ENCODE measurements at regions not wholly inside any gene's neighbourhood (a gene's known extent, or its start where the extent isn't known, plus 50 kb on each side); places are given as distances from the start of the nearest gene placed in this dataset.
"Not testable (repeated sequence)": the region's sequence is repeated elsewhere in the genome, so short reads cannot be mapped to it uniquely, and the experiment has no call there.

DNA sequence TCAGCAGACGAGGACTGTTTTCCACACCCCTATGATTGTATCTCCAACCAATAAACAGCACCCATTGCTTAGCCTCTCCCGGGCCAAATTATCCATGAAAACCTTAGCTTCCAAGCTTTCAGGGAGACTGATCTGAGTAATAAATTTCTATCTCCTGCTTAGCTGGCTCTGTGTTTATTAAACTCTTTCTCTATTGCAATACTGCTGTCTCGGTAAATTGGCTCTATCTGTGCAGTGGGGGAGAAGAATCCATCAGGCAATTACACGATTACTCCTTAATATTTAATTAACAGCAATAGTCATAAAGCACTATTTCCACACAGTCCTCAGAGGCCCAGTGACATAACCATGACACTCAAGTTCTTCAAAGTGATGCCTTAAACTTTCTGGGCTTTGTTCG lies 1122.8 kb downstream of the TYW1 start:
- FAIRE-seq = no peak

DNA sequence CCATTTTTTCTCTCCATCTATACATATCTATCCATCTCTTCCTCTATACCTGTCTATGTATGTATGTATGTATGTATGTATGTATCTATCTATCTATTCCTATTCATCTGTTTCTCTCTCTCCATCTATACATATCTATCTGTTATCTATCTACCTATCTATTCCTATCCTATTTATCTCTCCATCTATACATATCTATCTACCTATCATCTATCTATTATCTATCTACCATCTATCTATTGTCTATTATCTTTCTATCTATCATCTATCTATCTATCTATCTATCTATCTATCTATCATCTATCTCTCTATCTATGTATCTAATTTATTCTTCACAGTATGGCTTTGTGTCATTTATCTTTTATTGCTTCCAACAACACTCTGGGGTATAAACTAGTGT lies 1124.4 kb downstream of the TYW1 start:
- FAIRE-seq = no peak

- FAIRE-seq = no peak
Observed at GRCh38 chr7:68121655-68122054, 1125.0 kb downstream of the TYW1 start.

DNA sequence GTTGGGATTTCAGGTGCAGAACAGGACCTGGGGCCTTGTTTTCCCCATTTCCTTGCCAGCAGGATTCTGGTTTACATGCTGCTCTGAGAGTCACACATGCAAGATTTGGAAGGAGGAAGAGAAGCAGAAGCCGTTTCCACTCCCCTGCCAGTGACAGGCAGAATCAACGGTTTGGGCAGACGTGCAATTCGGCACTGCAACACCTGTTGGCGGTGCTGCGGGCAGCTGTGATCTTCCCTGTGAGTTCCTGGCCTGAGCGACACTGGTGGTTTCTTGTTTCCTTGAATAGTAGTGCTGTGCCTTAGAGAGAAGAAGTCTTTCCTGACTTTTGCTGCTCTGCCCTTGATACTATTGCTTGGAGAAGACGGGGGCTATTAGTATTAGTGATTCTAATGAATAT lies 1126.2 kb downstream of the TYW1 start:
- no peak for FAIRE-seq

GRCh38 chr7:68125168-68125567 lies 1128.5 kb downstream of the TYW1 start:
- no peak for FAIRE-seq

DNA sequence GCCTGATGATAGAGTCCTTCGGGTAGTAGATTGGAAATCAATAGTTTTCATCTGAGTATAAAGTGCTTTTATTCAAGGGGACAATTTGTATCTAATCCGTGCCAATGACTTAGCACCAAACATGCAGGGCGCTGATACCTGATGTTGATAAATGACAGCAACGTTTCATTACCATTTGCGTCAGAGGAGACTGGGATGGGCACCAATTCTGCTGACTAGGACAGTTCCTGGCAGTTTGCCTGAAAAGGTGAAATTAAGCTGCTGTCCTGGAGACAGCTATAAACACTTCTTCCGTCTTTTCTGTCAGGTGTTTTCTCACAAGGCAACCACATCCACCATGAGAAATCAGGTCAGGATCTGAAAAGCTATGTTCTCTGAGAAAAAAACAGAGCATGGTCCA lies 1136.4 kb downstream of the TYW1 start:
- FAIRE-seq = no peak

GRCh38 chr7:68143345-68143744 lies 1146.7 kb downstream of the TYW1 start:
- no peak for FAIRE-seq

DNA sequence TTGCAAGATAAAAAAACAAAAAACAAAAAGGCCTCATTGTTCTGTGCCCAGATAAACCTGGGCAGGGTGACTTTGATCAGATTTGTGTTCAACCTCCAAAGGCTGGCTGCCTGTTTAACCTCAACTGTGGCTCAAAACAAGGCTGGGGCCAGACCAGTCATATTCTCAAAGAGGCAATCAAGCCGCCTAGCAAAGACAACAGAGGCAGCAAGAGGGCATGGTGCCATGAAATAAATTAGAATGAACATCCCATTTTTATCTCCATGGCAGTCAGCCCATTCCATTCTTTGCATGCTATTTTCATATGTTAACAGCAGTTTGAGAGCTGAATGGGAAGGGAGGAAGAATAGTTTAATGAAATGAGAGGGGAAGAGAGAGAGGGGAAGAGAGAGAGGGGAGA lies 1150.3 kb downstream of the TYW1 start:
- FAIRE-seq = no peak

GRCh38 chr7:68147614-68148238 lies 1151.1 kb downstream of the TYW1 start:
- FAIRE-seq = no peak

- FAIRE-seq = no peak
Observed at GRCh38 chr7:68148440-68148839, 1151.8 kb downstream of the TYW1 start.

DNA sequence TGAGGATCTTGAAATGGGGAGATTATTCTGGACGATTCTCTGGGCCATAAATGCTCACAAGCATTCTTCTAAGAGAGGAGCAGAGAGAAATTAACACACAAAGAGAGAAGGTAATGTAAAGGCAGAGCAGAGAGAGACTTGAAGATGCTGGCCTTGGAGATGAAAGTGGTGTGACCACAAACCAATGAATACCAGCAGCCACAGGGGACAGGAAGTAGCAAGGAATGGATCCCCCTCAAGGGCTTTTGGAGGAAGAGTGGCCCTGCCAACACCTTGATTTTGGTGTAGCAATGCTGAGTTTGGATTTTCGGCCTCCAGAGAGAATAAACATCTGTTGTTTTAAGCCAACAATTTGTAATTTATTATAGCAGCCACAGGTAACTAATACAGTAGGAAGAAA lies 1155.6 kb downstream of the TYW1 start:
- no peak for FAIRE-seq

DNA sequence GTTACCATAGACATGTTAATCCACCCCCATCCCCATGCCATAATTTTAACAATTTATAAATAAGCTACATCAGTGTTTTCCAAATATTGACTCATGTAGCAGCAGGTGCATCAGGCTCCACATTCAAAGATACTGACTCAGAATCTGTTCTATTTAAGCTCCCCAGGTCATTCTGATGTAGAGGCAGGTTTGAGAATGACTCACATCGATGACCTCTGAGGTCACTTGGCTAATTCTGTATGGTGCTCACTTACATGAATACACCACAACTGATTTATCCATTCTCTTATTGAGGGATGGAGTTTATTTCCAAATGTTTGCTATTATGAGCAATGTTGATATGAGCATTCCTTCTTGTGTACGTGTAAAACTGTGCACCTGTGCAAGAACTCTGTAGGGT lies 1159.0 kb downstream of the TYW1 start:
- FAIRE-seq = no peak

DNA sequence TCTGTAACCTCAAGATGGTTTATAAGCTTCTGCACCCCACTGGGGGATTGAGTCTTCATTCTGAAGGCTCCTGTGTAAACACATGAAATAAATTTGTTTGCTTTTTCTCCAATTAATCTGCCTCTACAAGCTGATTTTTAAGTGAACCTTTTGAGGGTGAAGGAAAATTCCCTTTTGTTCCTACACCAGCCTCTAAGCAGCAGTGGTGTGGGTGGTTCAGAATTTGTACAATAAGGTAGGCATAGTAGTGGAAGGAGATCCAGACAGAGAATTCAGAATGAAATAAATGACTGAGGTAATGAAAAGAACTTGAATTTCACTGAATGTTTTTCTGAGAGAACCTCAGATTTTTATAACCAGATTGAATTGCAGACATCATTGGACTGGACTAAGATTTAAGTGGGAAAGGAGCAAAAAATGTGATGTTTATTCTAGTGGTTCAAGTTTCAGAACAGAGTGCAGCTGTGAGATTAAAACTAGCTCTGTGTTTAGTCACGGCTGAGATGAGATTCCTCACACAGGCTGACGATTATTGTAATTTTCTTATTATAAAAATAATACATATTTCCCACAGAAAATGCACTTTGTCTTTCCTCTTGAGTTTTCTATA lies 1162.2 kb downstream of the TYW1 start:
- no peak for FAIRE-seq

- FAIRE-seq = no peak
Observed at GRCh38 chr7:68162712-68163111, 1166.1 kb downstream of the TYW1 start.

GRCh38 chr7:68166525-68166924 lies 1169.9 kb downstream of the TYW1 start:
- FAIRE-seq = no peak

- FAIRE-seq = no peak
Observed at GRCh38 chr7:68173513-68173912, 1176.9 kb downstream of the TYW1 start.

- FAIRE-seq = no peak
Observed at GRCh38 chr7:68176974-68177373, 1180.3 kb downstream of the TYW1 start.

DNA sequence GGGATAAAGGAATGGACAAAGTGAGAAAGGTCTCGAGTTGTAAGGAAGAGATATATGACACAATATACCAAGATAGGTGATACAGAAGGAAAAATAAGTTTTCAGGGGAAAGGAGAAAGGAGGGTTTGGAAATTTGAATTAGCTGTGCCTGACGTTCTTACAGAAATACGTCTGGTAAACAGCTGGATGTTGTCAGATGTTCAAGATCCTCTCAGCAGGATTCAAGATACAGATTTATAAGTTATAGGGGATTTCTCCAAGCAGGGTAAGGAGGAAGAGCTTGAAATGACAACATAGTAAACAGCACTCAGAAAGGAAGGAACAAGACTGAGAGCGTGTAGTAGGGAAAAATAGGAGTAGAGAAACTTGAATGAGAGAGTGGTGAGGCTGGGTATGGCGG lies 1184.1 kb downstream of the TYW1 start:
- FAIRE-seq = no peak

GRCh38 chr7:68183176-68183575 lies 1186.5 kb downstream of the TYW1 start:
- FAIRE-seq = no peak

DNA sequence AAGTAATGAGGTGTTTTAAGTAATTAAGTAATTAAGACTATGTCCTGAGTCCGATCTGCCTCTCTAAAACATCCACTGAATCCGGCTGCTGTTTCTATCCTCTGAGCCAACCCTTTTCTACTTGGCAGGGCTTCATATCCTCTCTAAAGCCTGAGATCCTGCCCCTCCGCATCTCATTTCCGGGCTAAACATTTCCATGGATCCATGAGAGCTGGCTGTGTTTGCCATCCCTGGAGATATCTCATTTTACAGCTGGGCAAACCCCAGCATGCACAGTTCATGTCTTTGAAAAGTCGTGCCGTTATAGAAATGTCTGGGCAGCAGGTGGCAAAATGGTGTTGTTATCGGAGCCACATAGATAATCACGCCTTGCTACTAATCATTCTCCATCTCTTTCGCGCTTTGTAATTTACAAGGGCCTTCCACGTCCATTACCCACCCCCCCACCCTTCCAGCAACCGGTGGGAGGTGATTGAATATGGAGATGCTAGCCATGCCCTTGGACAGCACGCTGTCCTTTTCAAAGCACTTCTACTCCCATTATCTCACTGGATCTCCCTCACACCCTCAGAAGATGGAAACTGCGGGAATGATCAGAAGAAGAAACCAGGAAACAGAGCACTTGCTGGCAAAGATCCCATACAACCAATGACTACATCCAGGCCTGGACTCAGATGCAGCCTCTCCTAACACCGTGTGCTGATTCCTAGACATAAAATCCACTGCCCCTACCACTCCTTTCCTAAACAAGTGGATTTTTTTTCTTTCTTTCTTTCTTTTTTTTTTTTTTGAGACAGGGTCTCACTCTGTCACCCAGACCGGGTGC lies 1189.2 kb downstream of the TYW1 start:
- FAIRE-seq = no peak

- FAIRE-seq = no peak
Observed at GRCh38 chr7:68187532-68187931, 1190.9 kb downstream of the TYW1 start.

GRCh38 chr7:68192941-68193340 lies 1196.3 kb downstream of the TYW1 start:
- FAIRE-seq = no peak

GRCh38 chr7:68195642-68196041 lies 1199.0 kb downstream of the TYW1 start:
- FAIRE-seq = not testable (repeated sequence)

- no peak for FAIRE-seq
Observed at GRCh38 chr7:68200051-68200670, 1203.5 kb downstream of the TYW1 start.
